Fibroblast of villous mesenchyme (primary cell): ENCODE measurements at regions not wholly inside any gene's neighbourhood (a gene's known extent, or its start where the extent isn't known, plus 50 kb on each side); places are given as distances from the start of the nearest gene placed in this dataset.

Experiments used
- DNase-seq: peaks from one replicate; pipeline ENCODE4 v3.0.0-alpha.2; 2010; ENCODE audit warnings: low read depth
- H3K4me3 ChIP-seq: 2 replicates; pipeline ENCODE4 v1.5.1; 2011; ENCODE audit warnings: low read depth, mild to moderate bottlenecking, low read length
- CTCF ChIP-seq: IDR thresholded peaks from 2 replicates; pipeline ENCODE4 v1.5.1; 2012; ENCODE audit warnings: low read depth, mild to moderate bottlenecking, low read length; ENCODE audit not compliant: insufficient read depth

GRCh38 chr6:94424692-94425091 lies 1005.3 kb upstream of the EPHA7 start:
- no peak for TF ChIP-seq CTCF
- H3K4me3 ChIP-seq: no peak overlapping the region
- no peak for DNase-seq

- no peak overlapping the region for H3K4me3 ChIP-seq
- no peak for TF ChIP-seq CTCF
- DNase-seq: no peak
Measured at GRCh38 chr6:94417363-94417762, 998.0 kb upstream of the EPHA7 start.

GRCh38 chr6:94414041-94414440 lies 994.7 kb upstream of the EPHA7 start:
- DNase-seq: no peak
- no peak overlapping the region for H3K4me3 ChIP-seq
- no peak for TF ChIP-seq CTCF

GRCh38 chr6:94401311-94401710 lies 982.0 kb upstream of the EPHA7 start:
- H3K4me3 ChIP-seq: no peak overlapping the region
- no peak for DNase-seq
- TF ChIP-seq CTCF: no peak

DNA sequence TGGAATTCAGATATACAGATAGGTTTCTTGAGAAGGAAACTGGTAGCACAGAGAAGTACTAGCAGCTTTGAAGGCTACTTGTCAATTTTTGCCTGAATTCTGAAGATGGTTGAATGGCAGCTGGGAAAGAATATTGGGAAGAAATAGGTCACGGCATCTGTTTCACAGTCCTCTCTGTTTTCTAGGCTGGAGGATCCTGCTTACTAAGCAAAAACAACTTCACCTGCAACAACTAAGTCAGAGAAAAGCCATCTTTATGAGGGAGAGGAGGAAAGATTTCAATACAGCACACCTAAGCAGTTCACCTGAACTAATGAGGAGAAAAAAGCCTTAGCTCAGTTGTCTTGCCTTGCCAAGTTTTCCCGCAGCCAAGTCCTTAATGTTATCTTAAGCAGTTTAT lies 975.5 kb upstream of the EPHA7 start:
- no peak for TF ChIP-seq CTCF
- no peak overlapping the region for H3K4me3 ChIP-seq
- DNase-seq: no peak

DNA sequence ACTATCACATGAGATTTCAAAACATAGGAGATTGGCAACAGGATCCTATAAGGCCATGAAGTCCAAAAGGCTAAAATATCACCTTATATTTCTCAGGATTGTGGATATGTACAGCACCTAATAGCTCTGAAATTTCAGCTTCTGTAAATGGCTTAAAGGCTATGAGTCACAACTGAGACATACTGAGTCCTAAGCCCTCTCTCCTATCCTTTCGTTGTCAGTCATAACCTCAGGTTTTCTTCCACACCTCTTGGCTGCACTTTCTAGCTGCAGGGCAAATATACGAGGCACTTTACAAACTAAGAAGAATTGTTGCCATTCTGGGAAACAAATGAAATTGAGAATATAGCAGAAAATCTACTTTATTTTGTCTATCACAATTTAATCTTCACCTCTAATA lies 969.9 kb upstream of the EPHA7 start:
- DNase-seq: no peak
- H3K4me3 ChIP-seq: no peak overlapping the region
- no peak for TF ChIP-seq CTCF

- H3K4me3 ChIP-seq: no peak overlapping the region
- no peak for DNase-seq
- TF ChIP-seq CTCF: no peak
Measured at GRCh38 chr6:94377835-94378234, 958.5 kb upstream of the EPHA7 start.
